Upper lobe of left lung (tissue), 6 donors: ENCODE measurements at regions not wholly inside any gene's neighbourhood (a gene's known extent, or its start where the extent isn't known, plus 50 kb on each side); places are given as distances from the start of the nearest gene placed in this dataset.
"Not testable (repeated sequence)": the region's sequence is repeated elsewhere in the genome, so short reads cannot be mapped to it uniquely, and the experiment has no call there.

ENCODE experiments used
- ATAC-seq, 2 donors: fragments of 200-7000 bp; cut with Tn5 transposase; one replicate each; pipeline ENCODE4 v1.9.1; 2022; ENCODE audit warnings: mild to moderate bottlenecking in 2 of 2, moderate library complexity in 2 of 2; ENCODE audit not compliant: low FRiP score in 2 of 2
- DNase-seq, 2 donors: peaks; one replicate each; pipeline ENCODE4 v3.0.0-alpha.2; 2019 to 2020
- H3K27ac ChIP-seq, 4 donors: fragments of 200-600 bp; sonication (generic); one replicate each; pipeline ENCODE4 v1.5.1; 2016 to 2019
- H3K27me3 ChIP-seq, 4 donors: fragments of 200-600 bp; sonication (generic); one replicate each; pipeline ENCODE4 v1.5.1; 2017 to 2019
- H3K36me3 ChIP-seq, 4 donors: fragments of 200-600 bp; sonication (generic); one replicate each; pipeline ENCODE4 v1.5.1; 2016 to 2019
- H3K4me1 ChIP-seq, 4 donors: fragments of 200-600 bp; sonication (generic); one replicate each; pipeline ENCODE4 v1.5.1; 2018 to 2019
- H3K4me3 ChIP-seq, 4 donors: fragments of 200-600 bp; sonication (generic); one replicate each; pipeline ENCODE4 v1.5.1; 2017 to 2019; ENCODE audit warnings: mild to moderate bottlenecking in 2 of 4, moderate library complexity in 1 of 4
- H3K9me3 ChIP-seq, 4 donors: fragments of 200-600 bp; sonication (generic); one replicate each; pipeline ENCODE4 v1.5.1; 2018 to 2019
- CTCF ChIP-seq, 6 experiments: fragments of 450-650 bp in 4 of 6; fragments of 200-600 bp in 2 of 6; sonication (generic) in 2 of 6; IDR thresholded peaks; one replicate each; pipeline ENCODE4 v1.5.1; 2016 to 2019; ENCODE audit warnings: antibody characterized with exemption in 6 of 6
- EP300 ChIP-seq, 4 donors: sonication (generic); formaldehyde crosslinking; IDR thresholded peaks; one replicate each; pipeline ENCODE4 v1.5.1; 2017; ENCODE audit warnings: antibody characterized with exemption in 4 of 4, control low read depth in 2 of 4
- POLR2A ChIP-seq, 4 donors: fragments of 450-650 bp; IDR thresholded peaks; one replicate each; pipeline ENCODE4 v1.5.1; 2016 to 2017; ENCODE audit warnings: antibody characterized with exemption in 4 of 4, mild to moderate bottlenecking in 2 of 4
- POLR2AphosphoS5 ChIP-seq, 2 donors: sonication (generic); formaldehyde crosslinking; IDR thresholded peaks; one replicate each; pipeline ENCODE4 v1.5.1; 2017; ENCODE audit warnings: antibody characterized with exemption in 2 of 2
- WGBS, 2 donors: methylation state at CpG; one replicate each; pipeline ENCODE4 v1.1.5; 2017 to 2018; 5-methylcytosine and 5-hydroxymethylcytosine counted together
- donor health status: DM: no; HTN: no; CAD: no; lungs with moderate emphysema.
- donor health status: DM: no; HTN: yes; CAD: no; lungs with severe emphysema.

GRCh38 chr2:13660231-13660630 lies 943.5 kb downstream of the TRIB2 start:
- no peak overlapping the region for H3K4me3 ChIP-seq
- 68 to 75% methylated on average over 3 of the region's 3 CpGs for WGBS, 2 donors
- no peak for ATAC-seq
- DNase-seq: no peak
- no peaks in the 10 kb centered on the region for H3K36me3 ChIP-seq
- H3K27me3 ChIP-seq: no peaks in the 10 kb centered on the region
- no peaks in the 10 kb centered on the region for H3K4me1 ChIP-seq
- no peaks in the 10 kb centered on the region for H3K9me3 ChIP-seq
- H3K27ac ChIP-seq: no peak overlapping the region
- TF ChIP-seq EP300 (IDR thresholded peaks at IDR 0.05) (no peak), CTCF (IDR thresholded peaks at IDR 0.05) (no peak), POLR2AphosphoS5 (IDR thresholded peaks at IDR 0.05) (no peak), POLR2A (IDR thresholded peaks at IDR 0.05) (no peak)

GRCh38 chr2:13662055-13662454 lies 945.3 kb downstream of the TRIB2 start:
- no peaks in the 10 kb centered on the region for H3K27me3 ChIP-seq
- DNase-seq (no peak), ATAC-seq (no peak)
- 56 to 62% methylated on average over 1 of the region's 1 CpG for WGBS, 2 donors
- no peak overlapping the region for H3K4me3 ChIP-seq
- H3K27ac ChIP-seq: no peak overlapping the region
- TF ChIP-seq CTCF (IDR thresholded peaks at IDR 0.05) (no peak), POLR2A (IDR thresholded peaks at IDR 0.05) (no peak), EP300 (IDR thresholded peaks at IDR 0.05) (no peak)
- no peaks in the 10 kb centered on the region for H3K36me3 ChIP-seq
- no peaks in the 10 kb centered on the region for H3K9me3 ChIP-seq
- H3K4me1 ChIP-seq: no peaks in the 10 kb centered on the region

GRCh38 chr2:13666582-13667414 lies 950.1 kb downstream of the TRIB2 start:
- ATAC-seq: no peak
- Histone ChIP-seq H3K27ac (no peak overlapping the region), H3K4me3 (no peak overlapping the region), H3K9me3 (no peaks in the 10 kb centered on the region), H3K36me3 (no peaks in the 10 kb centered on the region), H3K4me1 (no peaks in the 10 kb centered on the region), H3K27me3 (no peaks in the 10 kb centered on the region)
- no peak for DNase-seq
- 54 to 60% methylated on average over 3 of the region's 3 CpGs for WGBS, 2 donors
- no peak for TF ChIP-seq POLR2A (IDR thresholded peaks at IDR 0.05)
- TF ChIP-seq CTCF (IDR thresholded peaks at IDR 0.05): no peak
- TF ChIP-seq POLR2AphosphoS5 (IDR thresholded peaks at IDR 0.05): no peak
- TF ChIP-seq EP300 (IDR thresholded peaks at IDR 0.05): no peak

- ATAC-seq (no peak), DNase-seq (no peak)
- WGBS, 2 donors: 84 to 100% methylated on average over 1 of the region's 1 CpG
- no peak overlapping the region for H3K27ac ChIP-seq
- H3K4me3 ChIP-seq: no peak overlapping the region
- no peaks in the 10 kb centered on the region for H3K27me3 ChIP-seq
- no peaks in the 10 kb centered on the region for H3K36me3 ChIP-seq
- TF ChIP-seq EP300 (IDR thresholded peaks at IDR 0.05): no peak
- TF ChIP-seq POLR2A (IDR thresholded peaks at IDR 0.05): no peak
- no peak for TF ChIP-seq CTCF (IDR thresholded peaks at IDR 0.05)
- TF ChIP-seq POLR2AphosphoS5 (IDR thresholded peaks at IDR 0.05): no peak
- no peaks in the 10 kb centered on the region for H3K9me3 ChIP-seq
- no peaks in the 10 kb centered on the region for H3K4me1 ChIP-seq
Observed at GRCh38 chr2:13667415-13667757, 950.6 kb downstream of the TRIB2 start.

GRCh38 chr2:13669607-13670006 lies 952.9 kb downstream of the TRIB2 start:
- H3K4me3 ChIP-seq: no peak overlapping the region
- TF ChIP-seq POLR2AphosphoS5 (IDR thresholded peaks at IDR 0.05) (no peak), POLR2A (IDR thresholded peaks at IDR 0.05) (no peak), EP300 (IDR thresholded peaks at IDR 0.05) (no peak), CTCF (IDR thresholded peaks at IDR 0.05) (no peak)
- 45 to 50% methylated on average over 3 of the region's 3 CpGs for WGBS, 2 donors
- no peak for ATAC-seq
- H3K9me3 ChIP-seq: no peaks in the 10 kb centered on the region
- H3K27me3 ChIP-seq: no peaks in the 10 kb centered on the region
- no peak overlapping the region for H3K27ac ChIP-seq
- no peaks in the 10 kb centered on the region for H3K36me3 ChIP-seq
- no peak for DNase-seq
- no peaks in the 10 kb centered on the region for H3K4me1 ChIP-seq

- not testable (repeated sequence) for DNase-seq
Observed at GRCh38 chr2:13673821-13674220, 957.1 kb downstream of the TRIB2 start.

More at GRCh38 chr2:13673821-13674220, 957.1 kb downstream of the TRIB2 start:
- not testable (repeated sequence) for H3K9me3 ChIP-seq, H3K4me1 ChIP-seq, H3K36me3 ChIP-seq, H3K27me3 ChIP-seq, ATAC-seq, H3K4me3 ChIP-seq, H3K27ac ChIP-seq
